ENCODE measurements at regions not wholly inside any gene's neighbourhood (a gene's known extent, or its start where the extent isn't known, plus 50 kb on each side); places are given as distances from the start of the nearest gene placed in this dataset.

GRCh38 chr3:64748244-64748904 is 60.6 kb upstream of the ADAMTS9 start:
- TF ChIP-seq CTCF (conservative IDR thresholded peaks at IDR 0.05; ENCODE audit: low read depth, low read length), result no peak
- no peak for DNase-seq (ENCODE audit: low read depth)
- H3K4me3 ChIP-seq (ENCODE audit: low read depth, low read length), result no peak overlapping the region

GRCh38 chr3:64747679-64748078 is 59.9 kb upstream of the ADAMTS9 start:
- DNase-seq (ENCODE audit: low read depth), result no peak
- H3K4me3 ChIP-seq (ENCODE audit: low read depth, low read length), result no peak overlapping the region
- no peak for TF ChIP-seq CTCF (conservative IDR thresholded peaks at IDR 0.05; ENCODE audit: low read depth, low read length)

GRCh38 chr3:64743887-64744243 is 56.1 kb upstream of the ADAMTS9 start:
- no peak overlapping the region for H3K4me3 ChIP-seq (ENCODE audit: low read depth, low read length)
- no peak for DNase-seq (ENCODE audit: low read depth)
- TF ChIP-seq CTCF (conservative IDR thresholded peaks at IDR 0.05; ENCODE audit: low read depth, low read length), result no peak

- H3K4me3 ChIP-seq (ENCODE audit: low read depth, low read length), result no peak overlapping the region
- DNase-seq (ENCODE audit: low read depth), result no peak
- TF ChIP-seq CTCF (conservative IDR thresholded peaks at IDR 0.05; ENCODE audit: low read depth, low read length), result no peak
Measured at GRCh38 chr3:64743156-64743886, 55.5 kb upstream of the ADAMTS9 start.

- no peak for TF ChIP-seq CTCF (conservative IDR thresholded peaks at IDR 0.05; ENCODE audit: low read depth, low read length)
- no peak overlapping the region for H3K4me3 ChIP-seq (ENCODE audit: low read depth, low read length)
- DNase-seq (ENCODE audit: low read depth), result no peak
Measured at GRCh38 chr3:64741341-64741740, 53.5 kb upstream of the ADAMTS9 start.

GRCh38 chr3:64739971-64740631 is 52.3 kb upstream of the ADAMTS9 start:
- DNase-seq (ENCODE audit: low read depth), result no peak
- no peak overlapping the region for H3K4me3 ChIP-seq (ENCODE audit: low read depth, low read length)
- no peak for TF ChIP-seq CTCF (conservative IDR thresholded peaks at IDR 0.05; ENCODE audit: low read depth, low read length)
